Activated gamma-delta T cell treated with Interleukin-2 at 50 U/mL for 16 hours (primary cell): ENCODE measurements at regions not wholly inside any gene's neighbourhood (a gene's known extent, or its start where the extent isn't known, plus 50 kb on each side); places are given as distances from the start of the nearest gene placed in this dataset.

Source experiments
- DNase-seq: peaks from one replicate; pipeline ENCODE4 v3.0.0-alpha.2; 2020

GRCh38 chr17:62880120-62880519 lies 72.0 kb upstream of the MARCHF10 start:
- no peak for DNase-seq

- DNase-seq = no peak
These were observed 68.7 kb upstream of the MARCHF10 start for GRCh38 chr17:62876673-62877405.

GRCh38 chr17:62876063-62876462 lies 67.9 kb upstream of the MARCHF10 start:
- DNase-seq = no peak

GRCh38 chr17:62875296-62875695 lies 67.2 kb upstream of the MARCHF10 start:
- no peak for DNase-seq

- DNase-seq = no peak
These were observed 63.2 kb upstream of the MARCHF10 start for GRCh38 chr17:62871291-62871690.

- DNase-seq = no peak
These were observed 62.4 kb upstream of the MARCHF10 start for GRCh38 chr17:62870552-62870971.

- no peak for DNase-seq
These were observed 62.0 kb upstream of the MARCHF10 start for GRCh38 chr17:62870030-62870541.

- no peak for DNase-seq
These were observed 60.6 kb upstream of the MARCHF10 start for GRCh38 chr17:62868723-62869122.

- DNase-seq = no peak
These were observed 59.9 kb upstream of the MARCHF10 start for GRCh38 chr17:62868008-62868407.

GRCh38 chr17:62867303-62867702 lies 59.2 kb upstream of the MARCHF10 start:
- no peak for DNase-seq

- DNase-seq = no peak
These were observed 58.4 kb upstream of the MARCHF10 start for GRCh38 chr17:62866471-62866870.

GRCh38 chr17:62865586-62865985 lies 57.5 kb upstream of the MARCHF10 start:
- no peak for DNase-seq

- DNase-seq = no peak
These were observed 54.1 kb upstream of the MARCHF10 start for GRCh38 chr17:62862251-62862650.

- DNase-seq = no peak
These were observed 53.1 kb upstream of the MARCHF10 start for GRCh38 chr17:62860962-62861873.

- no peak for DNase-seq
These were observed 51.0 kb upstream of the MARCHF10 start for GRCh38 chr17:62859146-62859545.
